A549 (cell line): ENCODE measurements at regions not wholly inside any gene's neighbourhood (a gene's known extent, or its start where the extent isn't known, plus 50 kb on each side); places are given as distances from the start of the nearest gene placed in this dataset.

Experiments used
- ATAC-seq, 2 experiments: fragments of 200-7000 bp in 1 of 2; fragments of >200 bp in 1 of 2; cut with Nextera tagmentation in 1 of 2; cut with Tn5 transposase in 1 of 2; 3 replicates each; pipeline versions ENCODE4 v1.8.0 to v1.9.1; 2018 to 2020; ENCODE audit warnings: mild to moderate bottlenecking in 1 of 2, moderate library complexity in 1 of 2
- CTCF ChIA-PET: fragments of 300-600 bp; sonication (Branson Sonifier 250); formaldehyde crosslinking; extraction: SDS; loops from one replicate; lab custom pipeline; 2021; ENCODE audit warnings: antibody characterized with exemption, inconsistent platforms; lab: Yijun Ruan, JAX
- POLR2A ChIA-PET: fragments of 350-600 bp; formaldehyde crosslinking; extraction: SDS; loops from one replicate; lab custom pipeline; 2021; ENCODE audit warnings: antibody characterized with exemption, inconsistent platforms; lab: Yijun Ruan, JAX
- DNase-seq, 2 experiments: peaks; one replicate each; pipeline versions ENCODE4 v3.0.0 to v3.0.0-alpha.2; 2011 to 2016; ENCODE audit warnings: low read depth in 1 of 2, low spot score in 1 of 2
- FAIRE-seq: peaks from 2 replicates; lab custom pipeline; 2011; peaks lifted over from hg19 to GRCh38; lab: Jason Lieb, UNC
- H3K27ac ChIP-seq, 2 experiments: fragments of >200 bp; sonication (Bioruptor Twin); formaldehyde crosslinking; 3 replicates each; pipeline ENCODE4 v1.5.1; 2016 to 2017
- H3K4me1 ChIP-seq: fragments of >200 bp; sonication (Bioruptor Twin); formaldehyde crosslinking; 3 replicates; pipeline ENCODE4 v1.6.1; 2016
- H3K4me2 ChIP-seq: fragments of >200 bp; sonication (Bioruptor Twin); formaldehyde crosslinking; 3 replicates; pipeline ENCODE4 v1.6.1; 2016
- H3K4me3 ChIP-seq: fragments of >200 bp; sonication (Bioruptor Twin); formaldehyde crosslinking; 3 replicates; pipeline ENCODE4 v1.5.1; 2016
- H3K9me3 ChIP-seq: fragments of >200 bp; sonication (Bioruptor Twin); formaldehyde crosslinking; 3 replicates; pipeline ENCODE4 v1.6.1; 2016
- BCL3 ChIP-seq: fragments of >200 bp; sonication (Bioruptor Twin); formaldehyde crosslinking; IDR thresholded peaks from 3 replicates; pipeline ENCODE4 v1.6.1; 2016
- CEBPB ChIP-seq, 2 experiments: fragments of >200 bp in 1 of 2; sonication (Bioruptor Twin) in 1 of 2; formaldehyde crosslinking in 1 of 2; IDR thresholded peaks; 2 replicates each; pipeline ENCODE4 v1.6.1; 2012 to 2016
- CHD2 ChIP-seq: fragments of 150-350 bp; IDR thresholded peaks from 2 replicates; pipeline ENCODE4 v1.6.1; 2014; ENCODE audit warnings: low read length; ENCODE audit not compliant: partially characterized antibody
- EP300 ChIP-seq, 2 experiments: fragments of >200 bp; sonication (Bioruptor Twin); formaldehyde crosslinking; IDR thresholded peaks; 2 replicates in 1 of 2; 3 replicates in 1 of 2; pipeline ENCODE4 v1.6.1; 2016 to 2017
- HDAC2 ChIP-seq: fragments of 200-600 bp; sonication (generic); IDR thresholded peaks from 2 replicates; pipeline ENCODE4 v1.6.1; 2016
- HEYL ChIP-seq: fragments of 250-450 bp; sonication (Bioruptor Pico); IDR thresholded peaks from 2 replicates; pipeline ENCODE4 v1.8.0; 2021; ENCODE audit warnings: mild to moderate bottlenecking, moderate library complexity
- JUN ChIP-seq, 2 experiments: fragments of >200 bp; sonication (Bioruptor Twin); formaldehyde crosslinking; IDR thresholded peaks; 2 replicates in 1 of 2; 3 replicates in 1 of 2; pipeline ENCODE4 v1.6.1; 2016 to 2017
- JUNB ChIP-seq: fragments of >200 bp; sonication (Bioruptor Twin); formaldehyde crosslinking; IDR thresholded peaks from 2 replicates; pipeline ENCODE4 v1.6.1; 2016
- KDM5A ChIP-seq: fragments of 200-600 bp; sonication (generic); IDR thresholded peaks from 2 replicates; pipeline ENCODE4 v1.6.1; 2016; ENCODE audit warnings: antibody characterized with exemption, mild to moderate bottlenecking
- NFE2L2 ChIP-seq: fragments of 150-350 bp; conservative IDR thresholded peaks from 2 replicates; pipeline ENCODE4 v1.6.1; 2014; ENCODE audit warnings: low read length
- NR3C1 ChIP-seq: fragments of >200 bp; sonication (Bioruptor Twin); formaldehyde crosslinking; IDR thresholded peaks from 3 replicates; pipeline ENCODE4 v1.6.1; 2017
- PBX3 ChIP-seq: IDR thresholded peaks from 2 replicates; pipeline ENCODE4 v1.6.1; 2012
- REST ChIP-seq: fragments of 200-600 bp; sonication (generic); IDR thresholded peaks from 2 replicates; pipeline ENCODE4 v1.6.1; 2016; ENCODE audit warnings: antibody characterized with exemption, mild to moderate bottlenecking, moderate library complexity
- SMC3 ChIP-seq: fragments of >200 bp; sonication (Bioruptor Twin); formaldehyde crosslinking; IDR thresholded peaks from 3 replicates; pipeline ENCODE4 v1.6.1; 2018; ENCODE audit warnings: inconsistent platforms
- TFCP2L1 ChIP-seq: fragments of 250-450 bp; sonication (Bioruptor Pico); IDR thresholded peaks from 2 replicates; pipeline ENCODE4 v1.5.0; 2021; ENCODE audit warnings: mild to moderate bottlenecking
- ZC3H11A ChIP-seq: fragments of 450-650 bp; IDR thresholded peaks from 2 replicates; pipeline ENCODE4 v1.6.1; 2014; ENCODE audit warnings: antibody characterized with exemption, mild to moderate bottlenecking
- ZNF302 ChIP-seq: fragments of 250-450 bp; sonication (Bioruptor Pico); IDR thresholded peaks from 2 replicates; pipeline ENCODE4 v1.9.0; 2021; ENCODE audit warnings: inconsistent platforms, mild to moderate bottlenecking, moderate library complexity
- ZSCAN20 ChIP-seq: fragments of 250-450 bp; sonication (Bioruptor Pico); IDR thresholded peaks from 2 replicates; pipeline ENCODE4 v1.8.0; 2022; ENCODE audit warnings: mild to moderate bottlenecking, moderate library complexity
- WGBS: methylation state at CpG from one replicate; pipeline ENCODE4 v1.1.6; 2017; ENCODE audit errors: missing lambda C conversion rate; 5-methylcytosine and 5-hydroxymethylcytosine counted together
- TF ChIP-seq, protein P1 (sequence below): fragments of 150-350 bp; IDR thresholded peaks from 2 replicates; pipeline ENCODE4 v1.6.1; 2014; ENCODE audit warnings: low read depth, mild to moderate bottlenecking, low read length
- TF ChIP-seq, protein P2 (sequence below): fragments of >200 bp; sonication (Bioruptor Twin); formaldehyde crosslinking; IDR thresholded peaks from 2 replicates; pipeline ENCODE4 v1.6.1; 2016

DNA sequence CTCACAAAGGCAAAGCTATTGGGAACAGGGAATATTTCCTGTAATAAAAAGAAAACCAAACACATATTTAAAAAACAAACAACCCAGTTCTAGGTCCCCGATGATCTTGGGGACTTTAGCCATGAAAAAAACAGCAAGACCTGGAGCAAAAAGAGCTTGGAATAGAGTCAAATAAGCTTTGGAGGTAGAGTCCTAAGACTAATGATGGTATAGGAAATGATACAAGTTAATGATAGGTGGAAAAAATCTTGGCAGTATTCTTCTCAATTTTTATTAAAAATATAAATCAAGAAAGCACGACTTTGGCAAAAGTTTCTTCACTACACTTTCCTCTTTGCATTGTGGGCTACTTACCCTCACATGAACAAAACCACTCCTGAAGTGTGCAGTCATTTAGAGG is 481.5 kb downstream of the EBF1 start:
- FAIRE-seq = no peak
- Histone ChIP-seq H3K27ac (no peak overlapping the region), H3K4me3 (no peak overlapping the region), H3K4me1 (no peaks in the 10 kb centered on the region), H3K4me2 (no peak overlapping the region), H3K9me3 (no peaks in the 10 kb centered on the region)
- ChIA-PET CTCF (no interaction called here), POLR2A (no interaction called here)
- WGBS = 0% methylated on average over 2 of the region's 2 CpGs
- DNase-seq = no peak
- no peak for ATAC-seq
- TF ChIP-seq, protein P1, sequence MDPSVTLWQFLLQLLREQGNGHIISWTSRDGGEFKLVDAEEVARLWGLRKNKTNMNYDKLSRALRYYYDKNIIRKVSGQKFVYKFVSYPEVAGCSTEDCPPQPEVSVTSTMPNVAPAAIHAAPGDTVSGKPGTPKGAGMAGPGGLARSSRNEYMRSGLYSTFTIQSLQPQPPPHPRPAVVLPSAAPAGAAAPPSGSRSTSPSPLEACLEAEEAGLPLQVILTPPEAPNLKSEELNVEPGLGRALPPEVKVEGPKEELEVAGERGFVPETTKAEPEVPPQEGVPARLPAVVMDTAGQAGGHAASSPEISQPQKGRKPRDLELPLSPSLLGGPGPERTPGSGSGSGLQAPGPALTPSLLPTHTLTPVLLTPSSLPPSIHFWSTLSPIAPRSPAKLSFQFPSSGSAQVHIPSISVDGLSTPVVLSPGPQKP = no peak
- TF ChIP-seq PBX3 (no peak), HDAC2 (no peak), ZC3H11A (no peak)

- Histone ChIP-seq H3K4me3 (no peak overlapping the region), H3K27ac (no peak overlapping the region), H3K4me2 (no peak overlapping the region), H3K9me3 (no peaks in the 10 kb centered on the region), H3K4me1 (no peaks in the 10 kb centered on the region)
- ChIA-PET POLR2A (no interaction called here), CTCF (no interaction called here)
- TF ChIP-seq TFCP2L1 (CRISPR knock-in tag) = no peak
- no peak for TF ChIP-seq HEYL
- no peak for TF ChIP-seq ZSCAN20 (CRISPR knock-in tag)
- no peak for TF ChIP-seq KDM5A
- TF ChIP-seq CHD2 = no peak
- TF ChIP-seq SMC3 = no peak
- TF ChIP-seq JUNB = no peak
- TF ChIP-seq EP300 (IDR thresholded peaks at IDR 0.05) = no peak
- no peak for TF ChIP-seq REST
- TF ChIP-seq CEBPB (IDR thresholded peaks at IDR 0.05) = no peak
- TF ChIP-seq ZNF302 (CRISPR knock-in tag) = no peak
- no peak for TF ChIP-seq NFE2L2
- TF ChIP-seq, protein P2, sequence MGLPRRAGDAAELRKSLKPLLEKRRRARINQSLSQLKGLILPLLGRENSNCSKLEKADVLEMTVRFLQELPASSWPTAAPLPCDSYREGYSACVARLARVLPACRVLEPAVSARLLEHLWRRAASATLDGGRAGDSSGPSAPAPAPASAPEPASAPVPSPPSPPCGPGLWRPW = no peak
- no peak for TF ChIP-seq PBX3
- no peak for TF ChIP-seq NR3C1
- TF ChIP-seq BCL3 = no peak
- TF ChIP-seq JUN (IDR thresholded peaks at IDR 0.05) = no peak
- FAIRE-seq (no peak), ATAC-seq (no peak), DNase-seq (no peak)
These were observed 483.0 kb downstream of the EBF1 start for GRCh38 chr5:158616707-158617106.
